K562 (cell line): ENCODE measurements at regions not wholly inside any gene's neighbourhood (a gene's known extent, or its start where the extent isn't known, plus 50 kb on each side); places are given as distances from the start of the nearest gene placed in this dataset.

Experiments
- BCOR ChIP-seq: fragments of 450-650 bp; IDR thresholded peaks from 2 replicates; pipeline ENCODE4 v1.6.1; 2016
- CEBPB ChIP-seq: fragments of 450-650 bp; IDR thresholded peaks from 2 replicates; pipeline ENCODE4 v1.6.1; 2016; ENCODE audit warnings: missing genetic modification characterization, missing compliant biosample characterization
- CREM ChIP-seq: IDR thresholded peaks from 2 replicates; pipeline ENCODE4 v1.6.1; 2014; ENCODE audit warnings: antibody characterized with exemption, low read depth
- DDX20 ChIP-seq: fragments of 450-650 bp; IDR thresholded peaks from 2 replicates; pipeline ENCODE4 v1.6.1; 2016; ENCODE audit warnings: missing genetic modification characterization, low read depth, mild to moderate bottlenecking, missing compliant biosample characterization, moderate library complexity
- FOXK1 ChIP-seq: sonication (generic); formaldehyde crosslinking; IDR thresholded peaks from 2 replicates; pipeline ENCODE4 v1.8.0; 2022; ENCODE audit warnings: missing genetic modification reagents, mild to moderate bottlenecking, borderline replicate concordance
- HDGF ChIP-seq: fragments of 450-650 bp; IDR thresholded peaks from 2 replicates; pipeline ENCODE4 v1.6.1; 2016
- HIVEP1 ChIP-seq: fragments of 250-450 bp; sonication (Bioruptor Pico); IDR thresholded peaks from 2 replicates; pipeline ENCODE4 v1.4.0; 2020; ENCODE audit warnings: mild to moderate bottlenecking
- NFIX ChIP-seq: fragments of 250-450 bp; sonication (Bioruptor Pico); IDR thresholded peaks from 2 replicates; pipeline ENCODE4 v1.4.0; 2020; ENCODE audit warnings: low read depth, mild to moderate bottlenecking, moderate library complexity
- NR3C1 ChIP-seq: sonication (generic); formaldehyde crosslinking; IDR thresholded peaks from 2 replicates; pipeline ENCODE4 v1.8.1; 2022; ENCODE audit warnings: missing genetic modification reagents
- SREBF1 ChIP-seq: fragments of 150-350 bp; IDR thresholded peaks from 2 replicates; pipeline ENCODE4 v1.6.1; 2014; ENCODE audit warnings: antibody characterized with exemption, low read depth, low read length, borderline replicate concordance
- TAF9B ChIP-seq: fragments of 450-650 bp; IDR thresholded peaks from 2 replicates; pipeline ENCODE4 v1.6.1; 2018; ENCODE audit warnings: mild to moderate bottlenecking; ENCODE audit not compliant: partially characterized antibody
- TAL1 ChIP-seq: fragments of 450-650 bp; IDR thresholded peaks from 2 replicates; pipeline ENCODE4 v1.6.1; 2016; ENCODE audit warnings: mild to moderate bottlenecking
- ZNF23 ChIP-seq: fragments of 250-450 bp; sonication (Bioruptor Pico); IDR thresholded peaks from 2 replicates; pipeline ENCODE4 v1.4.0; 2020; ENCODE audit warnings: mild to moderate bottlenecking
- ZNF263 ChIP-seq: sonication (generic); formaldehyde crosslinking; IDR thresholded peaks from 2 replicates; pipeline ENCODE4 v1.8.0; 2022; ENCODE audit warnings: mild to moderate bottlenecking, missing genetic modification reagents, borderline replicate concordance
- ZNF780A ChIP-seq: fragments of 250-450 bp; sonication (Bioruptor Pico); IDR thresholded peaks from 2 replicates; pipeline ENCODE4 v1.5.0; 2021; ENCODE audit warnings: mild to moderate bottlenecking
- TF ChIP-seq, protein P1 (sequence below), 2 experiments: fragments of 450-650 bp; IDR thresholded peaks; 2 replicates each; pipeline ENCODE4 v1.6.1; 2016; ENCODE audit warnings: mild to moderate bottlenecking in 2 of 2, borderline replicate concordance in 1 of 2, low read depth in 1 of 2, moderate library complexity in 1 of 2
- TF ChIP-seq, protein P2 (sequence below): fragments of 250-450 bp; sonication (Bioruptor Pico); IDR thresholded peaks from 2 replicates; pipeline ENCODE4 v1.5.0; 2020; ENCODE audit warnings: mild to moderate bottlenecking, borderline replicate concordance
- TF ChIP-seq, protein P3 (sequence below): fragments of 450-650 bp; formaldehyde crosslinking; IDR thresholded peaks from 2 replicates; pipeline ENCODE4 v1.4.0; 2022; ENCODE audit warnings: missing genetic modification characterization
- TF ChIP-seq, protein P4 (sequence below): fragments of 250-450 bp; sonication (Bioruptor Pico); IDR thresholded peaks from 2 replicates; pipeline ENCODE4 v1.5.0; 2021

- TF ChIP-seq, protein P1, sequence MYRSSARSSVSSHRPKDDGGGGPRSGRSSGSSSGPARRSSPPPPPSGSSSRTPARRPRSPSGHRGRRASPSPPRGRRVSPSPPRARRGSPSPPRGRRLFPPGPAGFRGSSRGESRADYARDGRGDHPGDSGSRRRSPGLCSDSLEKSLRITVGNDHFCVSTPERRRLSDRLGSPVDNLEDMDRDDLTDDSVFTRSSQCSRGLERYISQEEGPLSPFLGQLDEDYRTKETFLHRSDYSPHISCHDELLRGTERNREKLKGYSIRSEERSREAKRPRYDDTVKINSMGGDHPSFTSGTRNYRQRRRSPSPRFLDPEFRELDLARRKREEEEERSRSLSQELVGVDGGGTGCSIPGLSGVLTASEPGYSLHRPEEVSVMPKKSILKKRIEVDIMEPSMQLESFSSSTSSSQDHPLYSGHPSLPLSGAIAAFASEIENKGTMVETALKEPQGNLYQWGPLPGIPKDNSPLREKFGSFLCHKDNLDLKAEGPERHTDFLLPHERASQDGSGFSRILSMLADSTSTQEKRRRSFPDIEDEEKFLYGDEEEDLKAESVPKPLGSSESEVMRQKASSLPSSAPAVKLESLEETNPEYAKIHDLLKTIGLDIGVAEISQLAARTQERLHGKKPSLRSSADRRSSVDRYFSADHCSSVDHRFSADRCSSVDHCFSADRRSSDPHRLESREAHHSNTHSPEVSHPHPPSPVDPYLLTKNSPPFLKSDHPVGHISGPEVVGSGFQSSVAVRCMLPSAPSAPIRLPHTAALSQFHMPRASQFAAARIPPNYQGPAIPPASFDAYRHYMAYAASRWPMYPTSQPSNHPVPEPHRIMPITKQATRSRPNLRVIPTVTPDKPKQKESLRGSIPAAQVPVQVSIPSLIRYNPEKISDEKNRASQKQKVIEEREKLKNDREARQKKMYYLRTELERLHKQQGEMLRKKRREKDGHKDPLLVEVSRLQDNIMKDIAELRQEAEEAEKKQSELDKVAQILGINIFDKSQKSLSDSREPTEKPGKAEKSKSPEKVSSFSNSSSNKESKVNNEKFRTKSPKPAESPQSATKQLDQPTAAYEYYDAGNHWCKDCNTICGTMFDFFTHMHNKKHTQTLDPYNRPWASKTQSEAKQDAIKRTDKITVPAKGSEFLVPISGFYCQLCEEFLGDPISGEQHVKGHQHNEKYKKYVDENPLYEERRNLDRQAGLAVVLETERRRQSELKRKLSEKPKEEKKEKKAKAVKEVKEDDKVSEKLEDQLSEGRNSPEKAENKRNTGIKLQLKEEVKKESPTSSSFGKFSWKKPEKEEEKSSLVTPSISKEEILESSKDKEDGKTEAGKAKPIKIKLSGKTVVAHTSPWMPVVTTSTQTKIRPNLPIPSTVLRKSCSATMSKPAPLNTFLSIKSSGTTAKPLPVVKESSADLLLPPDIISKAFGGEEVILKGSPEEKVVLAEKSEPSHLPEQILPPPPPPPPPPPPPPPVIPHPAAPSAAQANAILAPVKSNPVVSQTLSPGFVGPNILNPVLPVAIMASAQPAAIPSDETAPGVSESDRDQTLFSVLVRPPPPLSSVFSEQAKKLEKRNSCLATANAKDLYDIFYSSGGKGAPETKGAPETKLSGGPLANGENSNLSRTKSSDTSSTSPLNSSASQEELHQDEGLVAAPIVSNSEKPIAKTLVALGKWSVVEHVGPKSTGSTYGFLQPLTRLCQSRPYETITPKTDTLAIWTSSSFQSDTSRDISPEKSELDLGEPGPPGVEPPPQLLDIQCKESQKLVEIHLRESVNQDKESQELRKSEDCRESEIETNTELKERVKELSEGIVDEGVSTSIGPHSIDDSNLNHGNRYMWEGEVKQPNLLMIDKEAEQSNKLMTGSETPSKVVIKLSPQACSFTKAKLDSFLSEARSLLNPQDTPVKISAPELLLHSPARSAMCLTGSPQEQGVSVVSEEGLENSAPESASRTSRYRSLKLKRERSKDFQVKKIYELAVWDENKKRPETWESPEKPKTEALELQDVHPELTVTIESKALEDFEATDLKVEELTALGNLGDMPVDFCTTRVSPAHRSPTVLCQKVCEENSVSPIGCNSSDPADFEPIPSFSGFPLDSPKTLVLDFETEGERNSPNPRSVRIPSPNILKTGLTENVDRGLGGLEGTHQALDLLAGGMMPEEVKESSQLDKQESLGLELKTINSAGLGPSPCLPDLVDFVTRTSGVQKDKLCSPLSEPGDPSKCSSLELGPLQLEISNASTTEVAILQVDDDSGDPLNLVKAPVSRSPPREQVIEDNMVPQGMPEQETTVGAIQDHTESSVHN (IDR thresholded peaks at IDR 0.05; ENCODE audit: borderline replicate concordance in 1 of 2, low read depth in 1 of 2) = no peak
- TF ChIP-seq, protein P2, sequence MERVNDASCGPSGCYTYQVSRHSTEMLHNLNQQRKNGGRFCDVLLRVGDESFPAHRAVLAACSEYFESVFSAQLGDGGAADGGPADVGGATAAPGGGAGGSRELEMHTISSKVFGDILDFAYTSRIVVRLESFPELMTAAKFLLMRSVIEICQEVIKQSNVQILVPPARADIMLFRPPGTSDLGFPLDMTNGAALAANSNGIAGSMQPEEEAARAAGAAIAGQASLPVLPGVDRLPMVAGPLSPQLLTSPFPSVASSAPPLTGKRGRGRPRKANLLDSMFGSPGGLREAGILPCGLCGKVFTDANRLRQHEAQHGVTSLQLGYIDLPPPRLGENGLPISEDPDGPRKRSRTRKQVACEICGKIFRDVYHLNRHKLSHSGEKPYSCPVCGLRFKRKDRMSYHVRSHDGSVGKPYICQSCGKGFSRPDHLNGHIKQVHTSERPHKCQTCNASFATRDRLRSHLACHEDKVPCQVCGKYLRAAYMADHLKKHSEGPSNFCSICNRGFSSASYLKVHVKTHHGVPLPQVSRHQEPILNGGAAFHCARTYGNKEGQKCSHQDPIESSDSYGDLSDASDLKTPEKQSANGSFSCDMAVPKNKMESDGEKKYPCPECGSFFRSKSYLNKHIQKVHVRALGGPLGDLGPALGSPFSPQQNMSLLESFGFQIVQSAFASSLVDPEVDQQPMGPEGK (CRISPR knock-in tag) = no peak
- TF ChIP-seq FOXK1 (no peak), NR3C1 (CRISPR knock-in tag) (no peak), CEBPB (tag) (no peak), TAL1 (peak; percentile 88), SREBF1 (no peak), HDGF (peak; percentile 28; the same call in 1 of the 2 replicates), ZNF780A (CRISPR knock-in tag) (no peak), NFIX (CRISPR knock-in tag) (no peak), DDX20 (no peak), ZNF263 (CRISPR knock-in tag) (no peak), HIVEP1 (no peak), CREM (no peak), ZNF23 (CRISPR knock-in tag) (no peak), BCOR (peak; percentile 69; the same call in 1 of the 2 replicates), TAF9B (peak; percentile 28)
- TF ChIP-seq, protein P3, sequence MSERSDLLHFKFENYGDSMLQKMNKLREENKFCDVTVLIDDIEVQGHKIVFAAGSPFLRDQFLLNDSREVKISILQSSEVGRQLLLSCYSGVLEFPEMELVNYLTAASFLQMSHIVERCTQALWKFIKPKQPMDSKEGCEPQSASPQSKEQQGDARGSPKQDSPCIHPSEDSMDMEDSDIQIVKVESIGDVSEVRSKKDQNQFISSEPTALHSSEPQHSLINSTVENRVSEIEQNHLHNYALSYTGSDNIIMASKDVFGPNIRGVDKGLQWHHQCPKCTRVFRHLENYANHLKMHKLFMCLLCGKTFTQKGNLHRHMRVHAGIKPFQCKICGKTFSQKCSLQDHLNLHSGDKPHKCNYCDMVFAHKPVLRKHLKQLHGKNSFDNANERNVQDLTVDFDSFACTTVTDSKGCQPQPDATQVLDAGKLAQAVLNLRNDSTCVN (CRISPR knock-in tag) = no peak
- TF ChIP-seq, protein P4, sequence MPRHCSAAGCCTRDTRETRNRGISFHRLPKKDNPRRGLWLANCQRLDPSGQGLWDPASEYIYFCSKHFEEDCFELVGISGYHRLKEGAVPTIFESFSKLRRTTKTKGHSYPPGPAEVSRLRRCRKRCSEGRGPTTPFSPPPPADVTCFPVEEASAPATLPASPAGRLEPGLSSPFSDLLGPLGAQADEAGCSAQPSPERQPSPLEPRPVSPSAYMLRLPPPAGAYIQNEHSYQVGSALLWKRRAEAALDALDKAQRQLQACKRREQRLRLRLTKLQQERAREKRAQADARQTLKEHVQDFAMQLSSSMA = no peak
Measured at GRCh38 chr1:65538664-65539063, 118.2 kb downstream of the LEPR start (continued).
